ENCODE measurements at regions not wholly inside any gene's neighbourhood (a gene's known extent, or its start where the extent isn't known, plus 50 kb on each side); places are given as distances from the start of the nearest gene placed in this dataset.

DNA sequence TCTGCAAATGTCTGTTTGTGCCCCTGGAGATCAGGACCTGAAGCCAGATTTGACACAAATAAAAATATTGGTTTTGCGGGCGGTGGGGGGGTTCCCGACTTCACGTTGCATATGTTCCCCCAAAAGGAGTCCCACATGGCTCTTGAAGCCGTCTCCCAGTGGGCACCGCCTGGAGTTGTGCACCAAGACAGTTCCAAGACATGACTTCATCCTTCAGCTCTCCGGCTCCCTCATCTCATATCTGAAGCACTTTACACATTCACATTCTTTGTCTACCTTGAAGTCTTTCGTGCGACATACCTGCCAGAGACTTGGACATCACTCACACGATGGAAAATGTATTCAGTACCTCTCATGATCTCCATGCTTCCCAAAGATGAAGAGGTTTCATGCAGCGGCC lies 362.8 kb upstream of the FOXK1 start:
- H3K4me3 ChIP-seq (ENCODE audit: low read depth, low read length), result no peak overlapping the region
- TF ChIP-seq, protein P1, sequence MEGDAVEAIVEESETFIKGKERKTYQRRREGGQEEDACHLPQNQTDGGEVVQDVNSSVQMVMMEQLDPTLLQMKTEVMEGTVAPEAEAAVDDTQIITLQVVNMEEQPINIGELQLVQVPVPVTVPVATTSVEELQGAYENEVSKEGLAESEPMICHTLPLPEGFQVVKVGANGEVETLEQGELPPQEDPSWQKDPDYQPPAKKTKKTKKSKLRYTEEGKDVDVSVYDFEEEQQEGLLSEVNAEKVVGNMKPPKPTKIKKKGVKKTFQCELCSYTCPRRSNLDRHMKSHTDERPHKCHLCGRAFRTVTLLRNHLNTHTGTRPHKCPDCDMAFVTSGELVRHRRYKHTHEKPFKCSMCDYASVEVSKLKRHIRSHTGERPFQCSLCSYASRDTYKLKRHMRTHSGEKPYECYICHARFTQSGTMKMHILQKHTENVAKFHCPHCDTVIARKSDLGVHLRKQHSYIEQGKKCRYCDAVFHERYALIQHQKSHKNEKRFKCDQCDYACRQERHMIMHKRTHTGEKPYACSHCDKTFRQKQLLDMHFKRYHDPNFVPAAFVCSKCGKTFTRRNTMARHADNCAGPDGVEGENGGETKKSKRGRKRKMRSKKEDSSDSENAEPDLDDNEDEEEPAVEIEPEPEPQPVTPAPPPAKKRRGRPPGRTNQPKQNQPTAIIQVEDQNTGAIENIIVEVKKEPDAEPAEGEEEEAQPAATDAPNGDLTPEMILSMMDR (IDR thresholded peaks at IDR 0.05; ENCODE audit: borderline replicate concordance, insufficient read depth, low read depth, low read length), result no peak

DNA sequence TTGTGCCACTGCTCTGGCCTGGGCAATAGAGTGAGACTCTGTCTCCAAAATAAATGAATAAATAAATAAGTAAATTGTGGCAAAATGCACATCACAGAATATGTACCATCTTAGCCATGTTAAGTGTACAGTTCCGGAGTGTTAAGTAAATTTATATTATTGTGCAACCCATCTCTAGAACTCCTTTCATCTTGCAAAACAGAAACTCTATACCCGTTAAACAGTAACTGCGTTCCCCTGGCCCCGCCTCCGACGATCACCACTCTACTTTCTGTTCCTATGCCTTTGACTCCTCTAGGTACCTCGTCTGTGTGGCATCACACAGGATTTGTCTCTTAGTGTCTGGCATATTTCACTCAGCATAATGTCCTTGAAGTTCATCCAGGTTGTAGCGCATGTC lies 356.4 kb upstream of the FOXK1 start:
- TF ChIP-seq, protein P1 (IDR thresholded peaks at IDR 0.05; ENCODE audit: borderline replicate concordance, insufficient read depth, low read depth, low read length), result no peak
- no peak overlapping the region for H3K4me3 ChIP-seq (ENCODE audit: low read depth, low read length)

DNA sequence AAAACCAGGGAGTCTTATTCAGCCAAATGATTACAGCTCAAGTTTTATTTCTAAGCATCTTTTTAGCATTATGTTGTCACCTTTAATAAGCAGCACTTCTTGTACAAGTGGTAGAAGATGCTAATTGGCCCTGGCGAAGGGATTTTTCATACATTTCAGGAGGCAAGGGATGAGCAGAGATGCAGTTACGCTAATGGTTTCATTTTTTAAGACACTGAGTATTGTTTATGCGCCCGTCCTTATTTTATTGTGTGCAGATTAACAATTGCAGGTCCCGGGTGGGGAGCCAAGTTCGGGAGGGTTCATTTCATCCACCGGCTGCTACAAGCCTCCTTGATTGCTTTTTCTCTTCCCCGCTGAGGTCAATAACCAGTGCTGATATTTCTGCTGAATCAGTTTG lies 350.4 kb upstream of the FOXK1 start:
- TF ChIP-seq, protein P1 (IDR thresholded peaks at IDR 0.05; ENCODE audit: borderline replicate concordance, insufficient read depth, low read depth, low read length), result no peak
- no peak overlapping the region for H3K4me3 ChIP-seq (ENCODE audit: low read depth, low read length)

DNA sequence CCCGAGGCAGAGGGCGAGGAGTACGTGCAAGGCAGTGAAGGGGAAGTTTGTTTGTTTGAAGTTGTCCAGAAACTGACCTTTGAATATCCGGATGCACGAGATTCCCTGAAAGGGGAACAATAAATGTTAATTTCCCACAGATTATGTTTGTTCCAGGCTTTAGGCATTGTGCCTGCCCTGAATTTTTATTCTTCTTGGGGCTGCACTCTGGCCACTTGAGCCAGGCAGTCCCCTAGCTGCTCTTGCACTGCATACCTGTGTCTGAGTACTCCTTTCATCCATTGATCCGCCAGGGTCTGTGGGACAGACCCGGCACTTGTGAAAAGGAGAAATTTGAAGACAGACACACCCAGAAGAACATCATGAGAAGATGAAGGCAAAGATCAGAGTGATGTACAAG lies 343.5 kb upstream of the FOXK1 start:
- TF ChIP-seq, protein P1 (IDR thresholded peaks at IDR 0.05; ENCODE audit: borderline replicate concordance, insufficient read depth, low read depth, low read length), result no peak
- H3K4me3 ChIP-seq (ENCODE audit: low read depth, low read length), result no peak overlapping the region

DNA sequence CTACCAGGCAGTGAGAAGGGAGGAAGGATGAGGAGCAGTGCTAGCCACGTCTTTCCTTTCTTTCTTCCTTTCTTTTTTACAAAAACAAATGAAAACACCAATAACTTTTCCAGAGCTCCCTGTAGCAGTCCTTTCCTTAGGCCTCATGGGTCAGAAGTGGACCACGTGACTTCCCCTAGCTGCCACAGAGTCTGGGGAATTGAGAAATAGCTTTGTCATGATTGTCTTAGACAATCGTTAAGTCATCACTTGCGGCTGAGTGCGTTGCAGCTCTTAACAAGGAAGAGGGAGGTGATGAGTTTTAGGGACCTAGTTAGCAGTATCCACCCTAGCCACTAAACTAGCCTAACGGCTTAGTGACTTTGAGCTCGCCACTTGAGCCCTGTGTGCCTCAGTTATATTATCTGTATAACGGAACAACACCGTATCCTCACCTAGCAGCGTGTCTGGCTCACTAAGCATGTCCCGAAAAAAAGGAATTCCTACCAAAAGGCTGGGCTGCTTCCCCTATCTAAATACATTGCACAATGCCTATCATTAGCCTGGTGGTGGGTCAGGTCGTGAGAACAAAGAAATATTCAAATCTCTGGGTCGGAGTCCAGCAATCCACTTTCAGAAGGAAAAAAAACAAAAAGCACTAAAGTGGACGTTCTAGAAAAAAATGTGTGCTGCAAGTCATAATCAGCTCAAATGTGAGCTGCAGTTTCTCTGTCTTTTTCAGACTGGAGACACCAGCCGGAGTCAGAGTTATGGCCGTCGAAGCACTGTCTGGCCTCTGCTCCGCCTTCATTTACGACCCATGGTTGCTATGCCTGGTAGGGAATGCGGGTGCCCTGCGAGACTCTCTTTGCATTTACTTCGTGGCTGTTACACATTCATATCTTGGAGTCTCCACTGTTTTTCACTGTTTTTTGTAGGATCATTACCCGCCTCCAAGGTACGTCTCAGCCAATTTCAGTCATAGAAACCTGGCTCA lies 338.5 kb upstream of the FOXK1 start:
- TF ChIP-seq, protein P1 (IDR thresholded peaks at IDR 0.05; ENCODE audit: borderline replicate concordance, insufficient read depth, low read depth, low read length), result no peak
- H3K4me3 ChIP-seq (ENCODE audit: low read depth, low read length), result no peak overlapping the region

DNA sequence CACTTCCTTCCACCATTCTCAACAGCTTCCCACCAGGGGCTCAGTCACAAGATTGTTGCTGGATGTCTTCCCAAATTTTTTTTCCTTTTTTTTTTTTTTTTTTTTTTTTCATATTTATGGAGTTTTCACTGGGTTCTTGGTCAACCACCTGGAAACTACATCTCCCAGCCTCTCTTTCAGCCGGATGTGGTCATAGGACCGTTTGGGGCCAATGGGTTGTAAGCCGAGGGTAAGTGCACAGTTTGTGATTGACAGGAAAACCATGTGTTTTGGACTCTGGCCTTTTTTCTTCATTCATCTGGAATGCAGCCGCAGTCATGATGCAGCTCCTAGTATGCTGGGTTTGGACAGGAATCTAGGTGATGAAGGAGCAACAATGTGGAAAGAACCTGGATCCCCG lies 337.1 kb upstream of the FOXK1 start:
- H3K4me3 ChIP-seq (ENCODE audit: low read depth, low read length), result no peak overlapping the region
- TF ChIP-seq, protein P1 (IDR thresholded peaks at IDR 0.05; ENCODE audit: borderline replicate concordance, insufficient read depth, low read depth, low read length), result no peak

DNA sequence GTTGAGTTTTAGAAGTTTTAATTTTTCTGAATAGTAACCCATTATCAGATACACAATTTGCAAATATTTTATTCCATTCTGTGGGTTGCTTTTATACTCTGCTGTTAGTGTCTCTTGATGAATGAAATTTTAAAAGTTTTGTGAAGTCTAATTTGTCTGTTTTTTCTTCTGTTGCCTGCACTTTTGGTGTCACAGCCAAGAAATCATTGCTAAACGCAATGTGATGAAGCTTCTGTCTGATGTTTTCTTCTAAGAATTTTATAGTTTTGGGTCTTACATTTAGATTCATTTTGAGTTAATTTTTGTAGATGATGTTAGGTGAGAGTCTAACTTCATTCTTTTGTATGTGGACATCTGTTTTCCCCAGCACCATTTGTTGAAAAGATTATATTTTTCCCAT lies 330.0 kb upstream of the FOXK1 start:
- TF ChIP-seq, protein P1 (IDR thresholded peaks at IDR 0.05; ENCODE audit: borderline replicate concordance, insufficient read depth, low read depth, low read length), result no peak
- H3K4me3 ChIP-seq (ENCODE audit: low read depth, low read length), result no peak overlapping the region

Measured in GM12875 (cell line).